H4 (cell line): ENCODE measurements at regions not wholly inside any gene's neighbourhood (a gene's known extent, or its start where the extent isn't known, plus 50 kb on each side); places are given as distances from the start of the nearest gene placed in this dataset.
"Not testable (repeated sequence)": the region's sequence is repeated elsewhere in the genome, so short reads cannot be mapped to it uniquely, and the experiment has no call there.

Experiments
- DNase-seq: peaks from one replicate; pipeline ENCODE4 v3.0.0-alpha.2; 2015; ENCODE audit warnings: low spot score

GRCh38 chr2:64876137-64876647 lies 113.0 kb upstream of the SLC1A4 start:
- peak; percentile 84 for DNase-seq

- no peak for DNase-seq
Measured at GRCh38 chr2:64879745-64880144, 109.5 kb upstream of the SLC1A4 start.

GRCh38 chr2:64880193-64880951 lies 108.8 kb upstream of the SLC1A4 start:
- DNase-seq: no peak

GRCh38 chr2:64881037-64881492 lies 108.1 kb upstream of the SLC1A4 start:
- no peak for DNase-seq

- no peak for DNase-seq
Measured at GRCh38 chr2:64887565-64887964, 101.6 kb upstream of the SLC1A4 start.

GRCh38 chr2:64888591-64889309 lies 100.4 kb upstream of the SLC1A4 start:
- peak; percentile 40 for DNase-seq

GRCh38 chr2:64889803-64890202 lies 99.4 kb upstream of the SLC1A4 start:
- DNase-seq: no peak

- not testable (repeated sequence) for DNase-seq
Measured at GRCh38 chr2:64896572-64896971, 92.6 kb upstream of the SLC1A4 start.

- DNase-seq: no peak
Measured at GRCh38 chr2:64899081-64899865, 89.9 kb upstream of the SLC1A4 start.

GRCh38 chr2:64899876-64900275 lies 89.3 kb upstream of the SLC1A4 start:
- not testable (repeated sequence) for DNase-seq

- no peak for DNase-seq
Measured at GRCh38 chr2:64904413-64905329, 84.5 kb upstream of the SLC1A4 start.

- no peak for DNase-seq
Measured at GRCh38 chr2:64905338-64906024, 83.7 kb upstream of the SLC1A4 start.

- DNase-seq: no peak
Measured at GRCh38 chr2:64906853-64907536, 82.2 kb upstream of the SLC1A4 start.

- no peak for DNase-seq
Measured at GRCh38 chr2:64908406-64908805, 80.8 kb upstream of the SLC1A4 start.

- no peak for DNase-seq
Measured at GRCh38 chr2:64910523-64910922, 78.7 kb upstream of the SLC1A4 start.

GRCh38 chr2:64910972-64911433 lies 78.2 kb upstream of the SLC1A4 start:
- DNase-seq: no peak

- peak; percentile 26 for DNase-seq
Measured at GRCh38 chr2:64913357-64913869, 75.8 kb upstream of the SLC1A4 start.

GRCh38 chr2:64914247-64914646 lies 75.0 kb upstream of the SLC1A4 start:
- DNase-seq: no peak

- DNase-seq: no peak
Measured at GRCh38 chr2:64914735-64915509, 74.3 kb upstream of the SLC1A4 start.
